ENCODE measurements at regions not wholly inside any gene's neighbourhood (a gene's known extent, or its start where the extent isn't known, plus 50 kb on each side); places are given as distances from the start of the nearest gene placed in this dataset.

DNA sequence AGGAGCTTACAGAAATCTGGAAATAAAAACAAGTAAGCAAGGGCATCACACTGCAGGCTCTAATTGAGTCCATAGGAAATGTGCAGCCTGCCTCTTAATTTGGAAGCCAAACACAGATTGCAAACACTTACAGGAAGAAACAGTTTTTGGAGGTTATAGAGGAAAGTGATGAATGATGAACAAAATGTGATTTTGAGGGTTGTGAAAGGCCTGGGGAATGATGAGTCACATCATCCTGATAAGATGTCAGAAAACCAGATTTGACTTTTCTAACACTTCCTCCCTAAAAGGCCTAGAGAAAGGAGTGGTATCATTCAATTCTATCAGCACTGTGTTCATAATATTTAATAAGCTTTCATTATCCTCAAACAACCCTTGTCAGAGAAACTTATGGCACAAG lies 96.6 kb upstream of the POU2AF2 start:
- Histone ChIP-seq H3K4ac (ENCODE audit: low read length) (no peak overlapping the region), H4K91ac (ENCODE audit: low read depth, low read length, poor library complexity) (no peak overlapping the region), H3K79me1 (ENCODE audit: low read depth, low read length) (no peaks in the 10 kb centered on the region), H3K23ac (ENCODE audit: low read depth, low read length, poor library complexity) (no peak overlapping the region), H3K36me3 (replicated peaks in 1 of 2; ENCODE audit: control insufficient read depth in 2 of 2, insufficient read depth in 2 of 2, low read length in 2 of 2) (no peaks in the 10 kb centered on the region), H2AFZ (ENCODE audit: low read length) (no peak overlapping the region), H3K4me2 (ENCODE audit: insufficient read depth, low read length, poor library complexity, severe bottlenecking) (no peak overlapping the region), H3K14ac (ENCODE audit: low read length) (no peak overlapping the region), H4K8ac (ENCODE audit: low read depth, low read length) (no peak overlapping the region), H2BK120ac (ENCODE audit: low read depth, low read length) (no peak overlapping the region), H2BK5ac (ENCODE audit: low read length) (no peak overlapping the region), H2BK12ac (ENCODE audit: low read length) (no peak overlapping the region), H3K4me1 (ENCODE audit: control insufficient read depth in 2 of 2, insufficient read depth in 1 of 2, low read depth in 1 of 2, low read length in 2 of 2) (no peaks in the 10 kb centered on the region), H2BK15ac (ENCODE audit: low read length) (no peak overlapping the region), H3K27ac (replicated peaks; ENCODE audit: low read length) (no peak overlapping the region), H2AK5ac (ENCODE audit: low read depth, low read length) (no peak overlapping the region), H3K18ac (ENCODE audit: low read length) (no peak overlapping the region), H3K9ac (ENCODE audit: low read depth, low read length, poor library complexity) (no peak overlapping the region), H3K27me3 (ENCODE audit: control insufficient read depth in 3 of 3, insufficient read depth in 3 of 3, low read depth in 1 of 3, low read length in 3 of 3) (no peaks in the 10 kb centered on the region), H3K9me3 (replicated peaks in 1 of 2; ENCODE audit: control insufficient read depth in 2 of 2, insufficient read depth in 1 of 2, low read depth in 1 of 2, low read length in 2 of 2) (no peaks in the 10 kb centered on the region), H3K4me3 (ENCODE audit: low read length in 2 of 2) (no peak overlapping the region)
- no peak for DNase-seq (ENCODE audit: low spot score)

DNA sequence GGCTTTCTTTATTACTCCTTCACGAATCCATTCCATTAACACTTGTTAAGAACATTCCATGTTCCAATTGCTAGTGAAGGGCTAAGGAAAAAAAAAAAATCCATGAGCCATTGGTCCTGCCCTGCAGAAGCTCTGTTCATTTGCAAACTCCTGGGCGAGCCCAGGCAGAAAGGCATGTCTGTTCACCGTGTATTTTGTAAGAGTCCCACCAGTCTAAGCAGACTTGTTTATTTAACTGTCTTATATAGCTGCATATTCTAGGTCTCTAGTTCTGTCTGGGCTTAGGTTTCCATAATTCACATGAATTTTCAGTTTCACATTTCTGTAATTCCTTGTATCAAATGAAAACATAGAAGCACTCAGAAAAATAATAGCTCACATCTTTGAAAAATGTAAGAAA lies 97.4 kb upstream of the POU2AF2 start:
- Histone ChIP-seq H3K79me1 (ENCODE audit: low read depth, low read length) (no peaks in the 10 kb centered on the region), H3K23ac (ENCODE audit: low read depth, low read length, poor library complexity) (no peak overlapping the region), H2BK5ac (ENCODE audit: low read length) (no peak overlapping the region), H3K27me3 (ENCODE audit: control insufficient read depth in 3 of 3, insufficient read depth in 3 of 3, low read depth in 1 of 3, low read length in 3 of 3) (no peaks in the 10 kb centered on the region), H2BK12ac (ENCODE audit: low read length) (no peak overlapping the region), H4K91ac (ENCODE audit: low read depth, low read length, poor library complexity) (no peak overlapping the region), H2BK120ac (ENCODE audit: low read depth, low read length) (no peak overlapping the region), H3K36me3 (replicated peaks in 1 of 2; ENCODE audit: control insufficient read depth in 2 of 2, insufficient read depth in 2 of 2, low read length in 2 of 2) (no peaks in the 10 kb centered on the region), H3K18ac (ENCODE audit: low read length) (no peak overlapping the region), H3K14ac (ENCODE audit: low read length) (no peak overlapping the region), H3K4me3 (ENCODE audit: low read length in 2 of 2) (no peak overlapping the region), H3K9me3 (replicated peaks in 1 of 2; ENCODE audit: control insufficient read depth in 2 of 2, insufficient read depth in 1 of 2, low read depth in 1 of 2, low read length in 2 of 2) (no peaks in the 10 kb centered on the region), H3K4me1 (ENCODE audit: control insufficient read depth in 2 of 2, insufficient read depth in 1 of 2, low read depth in 1 of 2, low read length in 2 of 2) (no peaks in the 10 kb centered on the region), H3K9ac (ENCODE audit: low read depth, low read length, poor library complexity) (no peak overlapping the region), H2BK15ac (ENCODE audit: low read length) (no peak overlapping the region), H3K4ac (ENCODE audit: low read length) (no peak overlapping the region), H3K4me2 (ENCODE audit: insufficient read depth, low read length, poor library complexity, severe bottlenecking) (no peak overlapping the region), H2AFZ (ENCODE audit: low read length) (no peak overlapping the region), H3K27ac (replicated peaks; ENCODE audit: low read length) (no peak overlapping the region), H4K8ac (ENCODE audit: low read depth, low read length) (no peak overlapping the region), H2AK5ac (ENCODE audit: low read depth, low read length) (no peak overlapping the region)
- DNase-seq (ENCODE audit: low spot score): no peak
- WGBS, 2 donors (ENCODE audit: extremely low coverage in 2 of 2, insufficient read length in 2 of 2, insufficient replicate concordance in 1 of 2): 100% methylated on average over 1 of the region's 3 CpGs; no CpG with 5 or more reads in 1 of the 2 donors

GRCh38 chr11:111137846-111138245 lies 107.7 kb upstream of the POU2AF2 start:
- WGBS, 2 donors (ENCODE audit: extremely low coverage in 2 of 2, insufficient read length in 2 of 2, insufficient replicate concordance in 1 of 2): no CpG with 5 or more reads among the region's 1 CpG
- Histone ChIP-seq H3K4me3 (ENCODE audit: low read length in 2 of 2) (no peak overlapping the region), H4K8ac (ENCODE audit: low read depth, low read length) (no peak overlapping the region)

DNA sequence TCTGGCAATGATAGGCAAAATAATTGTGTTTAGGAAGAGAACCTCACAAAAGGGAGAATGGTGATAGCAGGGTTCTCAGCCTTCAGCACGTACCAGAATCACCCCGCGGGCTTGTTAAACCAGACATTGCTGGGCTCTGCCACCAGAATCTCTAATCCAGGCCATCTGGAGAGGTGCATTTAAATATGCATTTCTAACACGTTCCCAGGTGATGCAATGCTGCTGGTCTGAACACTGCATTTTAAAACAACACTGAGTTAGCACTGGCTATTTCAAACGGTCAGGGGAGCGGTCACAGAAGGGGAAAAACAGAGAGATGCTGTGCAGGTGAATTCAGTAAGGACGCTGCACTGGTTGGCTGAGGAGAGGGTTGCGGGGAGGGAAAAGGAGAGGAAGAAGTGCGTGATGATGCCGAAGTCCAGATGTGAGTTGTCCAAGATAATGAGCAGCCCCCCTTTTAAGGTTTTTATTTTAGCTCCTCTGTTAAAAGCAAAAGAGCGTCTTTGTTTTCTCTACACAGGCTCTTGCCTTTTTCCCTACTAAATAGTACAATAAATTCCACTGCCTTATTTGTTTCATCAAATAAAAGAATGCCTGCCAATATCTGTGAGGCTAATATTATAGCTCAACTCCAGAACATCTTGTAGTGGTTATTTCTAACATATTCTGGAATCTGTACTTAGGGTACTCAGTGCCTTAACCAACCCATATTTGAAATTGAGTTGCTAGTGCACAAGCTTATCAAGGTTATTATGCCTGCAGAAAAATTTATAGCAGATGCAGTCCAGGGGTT lies 109.6 kb upstream of the POU2AF2 start:
- no peaks in the 10 kb centered on the region for H3K79me1 ChIP-seq (ENCODE audit: low read depth, low read length)
- no peak overlapping the region for H3K4ac ChIP-seq (ENCODE audit: low read length)
- no peak overlapping the region for H3K4me3 ChIP-seq (ENCODE audit: low read length in 2 of 2)
- no peak overlapping the region for H4K8ac ChIP-seq (ENCODE audit: low read depth, low read length)
- no peak overlapping the region for H2AK5ac ChIP-seq (ENCODE audit: low read depth, low read length)
- H2BK12ac ChIP-seq (ENCODE audit: low read length): no peak overlapping the region
- no peak overlapping the region for H2BK5ac ChIP-seq (ENCODE audit: low read length)
- peaks cover 0 to 4% of the 10 kb centered on the region in 2 donors for H3K4me1 ChIP-seq (ENCODE audit: control insufficient read depth in 2 of 2, insufficient read depth in 1 of 2, low read depth in 1 of 2, low read length in 2 of 2)
- H2AFZ ChIP-seq (ENCODE audit: low read length): no peak overlapping the region
- H3K18ac ChIP-seq (ENCODE audit: low read length): peak overlapping the region; percentile 20
- no peak overlapping the region for H3K9ac ChIP-seq (ENCODE audit: low read depth, low read length, poor library complexity)
- H4K91ac ChIP-seq (ENCODE audit: low read depth, low read length, poor library complexity): no peak overlapping the region
- no peak overlapping the region for H3K27ac ChIP-seq (replicated peaks; ENCODE audit: low read length)
- H3K14ac ChIP-seq (ENCODE audit: low read length): no peak overlapping the region
- DNase-seq (ENCODE audit: low spot score): no peak
- H2BK15ac ChIP-seq (ENCODE audit: low read length): no peak overlapping the region
- WGBS, 2 donors (ENCODE audit: extremely low coverage in 2 of 2, insufficient read length in 2 of 2, insufficient replicate concordance in 1 of 2): no CpG with 5 or more reads among the region's 11 CpGs
- no peaks in the 10 kb centered on the region for H3K27me3 ChIP-seq (ENCODE audit: control insufficient read depth in 3 of 3, insufficient read depth in 3 of 3, low read depth in 1 of 3, low read length in 3 of 3)
- no peak overlapping the region for H2BK120ac ChIP-seq (ENCODE audit: low read depth, low read length)
- H3K4me2 ChIP-seq (ENCODE audit: insufficient read depth, low read length, poor library complexity, severe bottlenecking): no peak overlapping the region
- no peaks in the 10 kb centered on the region for H3K9me3 ChIP-seq (replicated peaks in 1 of 2; ENCODE audit: control insufficient read depth in 2 of 2, insufficient read depth in 1 of 2, low read depth in 1 of 2, low read length in 2 of 2)
- H3K23ac ChIP-seq (ENCODE audit: low read depth, low read length, poor library complexity): no peak overlapping the region
- no peaks in the 10 kb centered on the region for H3K36me3 ChIP-seq (replicated peaks in 1 of 2; ENCODE audit: control insufficient read depth in 2 of 2, insufficient read depth in 2 of 2, low read length in 2 of 2)

More at GRCh38 chr11:111137846-111138245, 107.7 kb upstream of the POU2AF2 start:
- DNase-seq (ENCODE audit: low spot score): no peak
- no peak overlapping the region for H2AFZ ChIP-seq (ENCODE audit: low read length)
- H3K23ac ChIP-seq (ENCODE audit: low read depth, low read length, poor library complexity): no peak overlapping the region
- H3K14ac ChIP-seq (ENCODE audit: low read length): no peak overlapping the region
- H3K36me3 ChIP-seq (replicated peaks in 1 of 2; ENCODE audit: control insufficient read depth in 2 of 2, insufficient read depth in 2 of 2, low read length in 2 of 2): no peaks in the 10 kb centered on the region
- H2AK5ac ChIP-seq (ENCODE audit: low read depth, low read length): no peak overlapping the region
- H3K27ac ChIP-seq (replicated peaks; ENCODE audit: low read length): no peak overlapping the region
- no peak overlapping the region for H2BK5ac ChIP-seq (ENCODE audit: low read length)
- H2BK120ac ChIP-seq (ENCODE audit: low read depth, low read length): no peak overlapping the region
- no peak overlapping the region for H3K18ac ChIP-seq (ENCODE audit: low read length)
- H3K4me2 ChIP-seq (ENCODE audit: insufficient read depth, low read length, poor library complexity, severe bottlenecking): no peak overlapping the region
- H3K9ac ChIP-seq (ENCODE audit: low read depth, low read length, poor library complexity): no peak overlapping the region
- H3K27me3 ChIP-seq (ENCODE audit: control insufficient read depth in 3 of 3, insufficient read depth in 3 of 3, low read depth in 1 of 3, low read length in 3 of 3): no peaks in the 10 kb centered on the region
- no peaks in the 10 kb centered on the region for H3K79me1 ChIP-seq (ENCODE audit: low read depth, low read length)
- H3K4ac ChIP-seq (ENCODE audit: low read length): no peak overlapping the region
- H3K4me1 ChIP-seq (ENCODE audit: control insufficient read depth in 2 of 2, insufficient read depth in 1 of 2, low read depth in 1 of 2, low read length in 2 of 2): peaks cover 0 to 4% of the 10 kb centered on the region in 2 donors
- H3K9me3 ChIP-seq (replicated peaks in 1 of 2; ENCODE audit: control insufficient read depth in 2 of 2, insufficient read depth in 1 of 2, low read depth in 1 of 2, low read length in 2 of 2): no peaks in the 10 kb centered on the region
- H2BK12ac ChIP-seq (ENCODE audit: low read length): no peak overlapping the region
- no peak overlapping the region for H2BK15ac ChIP-seq (ENCODE audit: low read length)
- H4K91ac ChIP-seq (ENCODE audit: low read depth, low read length, poor library complexity): no peak overlapping the region

All from neuronal stem cell (in vitro differentiated cells).